GM23338 (cell line): ENCODE measurements at regions not wholly inside any gene's neighbourhood (a gene's known extent, or its start where the extent isn't known, plus 50 kb on each side); places are given as distances from the start of the nearest gene placed in this dataset.

Experiments used
- ATAC-seq: fragments of 200-7000 bp; cut with Tn5 transposase; 3 replicates; pipeline ENCODE4 v1.9.1; 2020
- DNase-seq: peaks from one replicate; pipeline ENCODE4 v3.0.0-alpha.2; 2015; ENCODE audit warnings: low spot score
- H2AFZ ChIP-seq: fragments of 200-600 bp; sonication (generic); 2 replicates; pipeline ENCODE4 v1.8.0; 2016; ENCODE audit warnings: antibody characterized with exemption, mild to moderate bottlenecking, moderate library complexity
- H3F3A ChIP-seq: fragments of 200-600 bp; sonication (generic); replicated peaks from 2 replicates; pipeline ENCODE4 v1.8.0; 2017; ENCODE audit warnings: antibody characterized with exemption, mixed run types, low read depth
- H3K27ac ChIP-seq: fragments of 200-600 bp; sonication (generic); 2 replicates; pipeline ENCODE4 v1.6.1; 2016; ENCODE audit warnings: low read depth
- H3K27me3 ChIP-seq: fragments of 200-600 bp; sonication (generic); 2 replicates; pipeline ENCODE4 v1.8.0; 2016; ENCODE audit warnings: mild to moderate bottlenecking, mixed run types, moderate library complexity; ENCODE audit not compliant: insufficient read depth
- H3K36me3 ChIP-seq: fragments of 200-600 bp; sonication (generic); 2 replicates; pipeline ENCODE4 v1.8.0; 2016; ENCODE audit warnings: mild to moderate bottlenecking; ENCODE audit not compliant: insufficient read depth
- H3K4me1 ChIP-seq: fragments of 200-600 bp; sonication (generic); 2 replicates; pipeline ENCODE4 v1.8.0; 2016; ENCODE audit warnings: mild to moderate bottlenecking, moderate library complexity; ENCODE audit not compliant: insufficient read depth
- H3K4me2 ChIP-seq: fragments of 200-600 bp; sonication (generic); 2 replicates; pipeline ENCODE4 v1.7.1; 2017; ENCODE audit warnings: mixed run types
- H3K4me3 ChIP-seq: fragments of 200-600 bp; sonication (generic); 2 replicates; pipeline ENCODE4 v1.6.1; 2016; ENCODE audit warnings: mixed run types
- H3K79me2 ChIP-seq: fragments of 200-600 bp; sonication (generic); replicated peaks from 2 replicates; pipeline ENCODE4 v1.8.0; 2017; ENCODE audit warnings: mild to moderate bottlenecking; ENCODE audit not compliant: insufficient read depth
- H3K9me2 ChIP-seq: fragments of 200-600 bp; sonication (generic); 2 replicates; pipeline ENCODE4 v1.8.0; 2017; ENCODE audit not compliant: insufficient read depth
- H4K20me1 ChIP-seq: fragments of 200-600 bp; sonication (generic); replicated peaks from 2 replicates; pipeline ENCODE4 v1.8.0; 2017; ENCODE audit warnings: mild to moderate bottlenecking; ENCODE audit not compliant: insufficient read depth
- H3K27ac Mint-ChIP-seq: 2 replicates; pipeline ENCODE4 v1.8.0; 2020; ENCODE audit warnings: inconsistent platforms, mild to moderate bottlenecking, moderate library complexity, mixed read lengths
- H3K27me3 Mint-ChIP-seq: 3 replicates; pipeline ENCODE4 v1.8.0; 2022; ENCODE audit warnings: low read depth, mild to moderate bottlenecking, moderate library complexity, mixed read lengths, inconsistent platforms; ENCODE audit not compliant: insufficient read depth, poor library complexity
- H3K36me3 Mint-ChIP-seq: 3 replicates; pipeline ENCODE4 v1.8.0; 2021; ENCODE audit warnings: low read depth, mild to moderate bottlenecking, inconsistent platforms, moderate library complexity, mixed read lengths
- H3K4me1 Mint-ChIP-seq: 3 replicates; pipeline ENCODE4 v1.8.0; 2020; ENCODE audit warnings: mild to moderate bottlenecking, inconsistent platforms, mixed read lengths
- H3K4me3 Mint-ChIP-seq: 3 replicates; pipeline ENCODE4 v1.8.0; 2021; ENCODE audit warnings: moderate library complexity, mild to moderate bottlenecking, inconsistent platforms, mixed read lengths
- H3K9me3 Mint-ChIP-seq: 3 replicates; pipeline ENCODE4 v1.8.0; 2020; ENCODE audit warnings: moderate library complexity, mild to moderate bottlenecking, inconsistent platforms, mixed read lengths
- TF ChIP-seq, protein P1 (sequence below): IDR thresholded peaks from one replicate; pipeline ENCODE4 v1.6.1; 2018; ENCODE audit warnings: antibody characterized with exemption; ENCODE audit not compliant: unreplicated experiment
- TF ChIP-seq, protein P2 (sequence below), 2 experiments: fragments of 200-600 bp in 1 of 2; sonication (generic) in 1 of 2; conservative IDR thresholded peaks; 2 replicates each; pipeline versions ENCODE4 v1.5.1 to v1.6.1; 2016 to 2017; ENCODE audit warnings: antibody characterized with exemption in 2 of 2, low read depth in 2 of 2, mild to moderate bottlenecking in 2 of 2, moderate library complexity in 1 of 2
- TF ChIP-seq, protein P3 (sequence below): fragments of 250-450 bp; sonication (Bioruptor Pico); IDR thresholded peaks from 2 replicates; pipeline ENCODE4 v1.5.0; 2020; ENCODE audit warnings: mild to moderate bottlenecking, moderate library complexity

DNA sequence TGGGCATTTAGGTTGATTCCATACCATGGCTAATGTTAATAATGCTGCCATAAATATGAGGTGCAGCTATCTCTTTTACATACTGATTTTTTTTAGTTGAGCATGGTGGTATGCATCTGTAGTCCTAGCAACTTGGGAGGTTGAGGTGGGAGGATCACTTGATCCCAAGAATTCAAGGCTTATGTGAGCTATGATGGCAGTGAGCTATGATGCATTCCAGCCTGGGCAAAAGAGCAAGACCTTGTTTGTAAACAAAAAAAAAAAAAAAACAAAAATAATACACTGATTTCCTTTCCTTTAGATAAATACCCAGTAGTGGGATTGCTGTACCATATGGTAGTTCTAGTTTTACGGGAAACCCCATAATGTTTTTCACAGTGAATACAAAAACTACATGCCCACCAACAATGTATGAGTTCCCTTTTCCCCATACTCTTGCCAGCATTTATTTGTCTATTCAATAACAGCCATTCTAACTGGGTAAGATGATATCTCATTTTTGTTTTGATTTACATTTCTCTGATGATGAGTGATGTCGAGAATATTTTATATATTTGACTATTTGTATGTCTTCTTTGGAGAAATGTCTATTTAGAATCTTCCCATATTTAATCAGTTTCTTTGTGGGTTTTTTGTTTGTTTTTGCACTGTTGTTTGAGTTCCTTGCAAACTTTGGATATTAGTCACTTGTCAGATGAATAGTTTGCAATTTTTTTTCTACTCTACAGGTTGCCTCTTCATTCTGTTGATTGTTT, 281.0 kb upstream of the KYNU start:
- Histone ChIP-seq H2AFZ (no peak overlapping the region), H4K20me1 (no peaks in the 10 kb centered on the region), H3K27ac (no peak overlapping the region), H3K4me1 (no peaks in the 10 kb centered on the region), H3K36me3 (no peaks in the 10 kb centered on the region), H3K79me2 (no peaks in the 10 kb centered on the region), H3K4me3 (no peak overlapping the region), H3K9me2 (0 out of 2 replicates have a peak, but pooled peaks cover 4% of the 10 kb centered on the region), H3F3A (no peaks in the 10 kb centered on the region), H3K27me3 (no peaks in the 10 kb centered on the region), H3K4me2 (no peak overlapping the region)
- ATAC-seq (no peak), DNase-seq (no peak)
- Mint-ChIP-seq H3K27ac (no peak overlapping the region), H3K9me3 (no peaks in the 10 kb centered on the region), H3K36me3 (no peaks in the 10 kb centered on the region), H3K4me1 (no peaks in the 10 kb centered on the region), H3K27me3 (no peaks in the 10 kb centered on the region), H3K4me3 (no peak overlapping the region)
- TF ChIP-seq, protein P1, sequence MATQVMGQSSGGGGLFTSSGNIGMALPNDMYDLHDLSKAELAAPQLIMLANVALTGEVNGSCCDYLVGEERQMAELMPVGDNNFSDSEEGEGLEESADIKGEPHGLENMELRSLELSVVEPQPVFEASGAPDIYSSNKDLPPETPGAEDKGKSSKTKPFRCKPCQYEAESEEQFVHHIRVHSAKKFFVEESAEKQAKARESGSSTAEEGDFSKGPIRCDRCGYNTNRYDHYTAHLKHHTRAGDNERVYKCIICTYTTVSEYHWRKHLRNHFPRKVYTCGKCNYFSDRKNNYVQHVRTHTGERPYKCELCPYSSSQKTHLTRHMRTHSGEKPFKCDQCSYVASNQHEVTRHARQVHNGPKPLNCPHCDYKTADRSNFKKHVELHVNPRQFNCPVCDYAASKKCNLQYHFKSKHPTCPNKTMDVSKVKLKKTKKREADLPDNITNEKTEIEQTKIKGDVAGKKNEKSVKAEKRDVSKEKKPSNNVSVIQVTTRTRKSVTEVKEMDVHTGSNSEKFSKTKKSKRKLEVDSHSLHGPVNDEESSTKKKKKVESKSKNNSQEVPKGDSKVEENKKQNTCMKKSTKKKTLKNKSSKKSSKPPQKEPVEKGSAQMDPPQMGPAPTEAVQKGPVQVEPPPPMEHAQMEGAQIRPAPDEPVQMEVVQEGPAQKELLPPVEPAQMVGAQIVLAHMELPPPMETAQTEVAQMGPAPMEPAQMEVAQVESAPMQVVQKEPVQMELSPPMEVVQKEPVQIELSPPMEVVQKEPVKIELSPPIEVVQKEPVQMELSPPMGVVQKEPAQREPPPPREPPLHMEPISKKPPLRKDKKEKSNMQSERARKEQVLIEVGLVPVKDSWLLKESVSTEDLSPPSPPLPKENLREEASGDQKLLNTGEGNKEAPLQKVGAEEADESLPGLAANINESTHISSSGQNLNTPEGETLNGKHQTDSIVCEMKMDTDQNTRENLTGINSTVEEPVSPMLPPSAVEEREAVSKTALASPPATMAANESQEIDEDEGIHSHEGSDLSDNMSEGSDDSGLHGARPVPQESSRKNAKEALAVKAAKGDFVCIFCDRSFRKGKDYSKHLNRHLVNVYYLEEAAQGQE = no peak
- TF ChIP-seq, protein P2, sequence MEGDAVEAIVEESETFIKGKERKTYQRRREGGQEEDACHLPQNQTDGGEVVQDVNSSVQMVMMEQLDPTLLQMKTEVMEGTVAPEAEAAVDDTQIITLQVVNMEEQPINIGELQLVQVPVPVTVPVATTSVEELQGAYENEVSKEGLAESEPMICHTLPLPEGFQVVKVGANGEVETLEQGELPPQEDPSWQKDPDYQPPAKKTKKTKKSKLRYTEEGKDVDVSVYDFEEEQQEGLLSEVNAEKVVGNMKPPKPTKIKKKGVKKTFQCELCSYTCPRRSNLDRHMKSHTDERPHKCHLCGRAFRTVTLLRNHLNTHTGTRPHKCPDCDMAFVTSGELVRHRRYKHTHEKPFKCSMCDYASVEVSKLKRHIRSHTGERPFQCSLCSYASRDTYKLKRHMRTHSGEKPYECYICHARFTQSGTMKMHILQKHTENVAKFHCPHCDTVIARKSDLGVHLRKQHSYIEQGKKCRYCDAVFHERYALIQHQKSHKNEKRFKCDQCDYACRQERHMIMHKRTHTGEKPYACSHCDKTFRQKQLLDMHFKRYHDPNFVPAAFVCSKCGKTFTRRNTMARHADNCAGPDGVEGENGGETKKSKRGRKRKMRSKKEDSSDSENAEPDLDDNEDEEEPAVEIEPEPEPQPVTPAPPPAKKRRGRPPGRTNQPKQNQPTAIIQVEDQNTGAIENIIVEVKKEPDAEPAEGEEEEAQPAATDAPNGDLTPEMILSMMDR (conservative IDR thresholded peaks at IDR 0.05; ENCODE audit: low read depth in 2 of 2) = no peak
- TF ChIP-seq, protein P3, sequence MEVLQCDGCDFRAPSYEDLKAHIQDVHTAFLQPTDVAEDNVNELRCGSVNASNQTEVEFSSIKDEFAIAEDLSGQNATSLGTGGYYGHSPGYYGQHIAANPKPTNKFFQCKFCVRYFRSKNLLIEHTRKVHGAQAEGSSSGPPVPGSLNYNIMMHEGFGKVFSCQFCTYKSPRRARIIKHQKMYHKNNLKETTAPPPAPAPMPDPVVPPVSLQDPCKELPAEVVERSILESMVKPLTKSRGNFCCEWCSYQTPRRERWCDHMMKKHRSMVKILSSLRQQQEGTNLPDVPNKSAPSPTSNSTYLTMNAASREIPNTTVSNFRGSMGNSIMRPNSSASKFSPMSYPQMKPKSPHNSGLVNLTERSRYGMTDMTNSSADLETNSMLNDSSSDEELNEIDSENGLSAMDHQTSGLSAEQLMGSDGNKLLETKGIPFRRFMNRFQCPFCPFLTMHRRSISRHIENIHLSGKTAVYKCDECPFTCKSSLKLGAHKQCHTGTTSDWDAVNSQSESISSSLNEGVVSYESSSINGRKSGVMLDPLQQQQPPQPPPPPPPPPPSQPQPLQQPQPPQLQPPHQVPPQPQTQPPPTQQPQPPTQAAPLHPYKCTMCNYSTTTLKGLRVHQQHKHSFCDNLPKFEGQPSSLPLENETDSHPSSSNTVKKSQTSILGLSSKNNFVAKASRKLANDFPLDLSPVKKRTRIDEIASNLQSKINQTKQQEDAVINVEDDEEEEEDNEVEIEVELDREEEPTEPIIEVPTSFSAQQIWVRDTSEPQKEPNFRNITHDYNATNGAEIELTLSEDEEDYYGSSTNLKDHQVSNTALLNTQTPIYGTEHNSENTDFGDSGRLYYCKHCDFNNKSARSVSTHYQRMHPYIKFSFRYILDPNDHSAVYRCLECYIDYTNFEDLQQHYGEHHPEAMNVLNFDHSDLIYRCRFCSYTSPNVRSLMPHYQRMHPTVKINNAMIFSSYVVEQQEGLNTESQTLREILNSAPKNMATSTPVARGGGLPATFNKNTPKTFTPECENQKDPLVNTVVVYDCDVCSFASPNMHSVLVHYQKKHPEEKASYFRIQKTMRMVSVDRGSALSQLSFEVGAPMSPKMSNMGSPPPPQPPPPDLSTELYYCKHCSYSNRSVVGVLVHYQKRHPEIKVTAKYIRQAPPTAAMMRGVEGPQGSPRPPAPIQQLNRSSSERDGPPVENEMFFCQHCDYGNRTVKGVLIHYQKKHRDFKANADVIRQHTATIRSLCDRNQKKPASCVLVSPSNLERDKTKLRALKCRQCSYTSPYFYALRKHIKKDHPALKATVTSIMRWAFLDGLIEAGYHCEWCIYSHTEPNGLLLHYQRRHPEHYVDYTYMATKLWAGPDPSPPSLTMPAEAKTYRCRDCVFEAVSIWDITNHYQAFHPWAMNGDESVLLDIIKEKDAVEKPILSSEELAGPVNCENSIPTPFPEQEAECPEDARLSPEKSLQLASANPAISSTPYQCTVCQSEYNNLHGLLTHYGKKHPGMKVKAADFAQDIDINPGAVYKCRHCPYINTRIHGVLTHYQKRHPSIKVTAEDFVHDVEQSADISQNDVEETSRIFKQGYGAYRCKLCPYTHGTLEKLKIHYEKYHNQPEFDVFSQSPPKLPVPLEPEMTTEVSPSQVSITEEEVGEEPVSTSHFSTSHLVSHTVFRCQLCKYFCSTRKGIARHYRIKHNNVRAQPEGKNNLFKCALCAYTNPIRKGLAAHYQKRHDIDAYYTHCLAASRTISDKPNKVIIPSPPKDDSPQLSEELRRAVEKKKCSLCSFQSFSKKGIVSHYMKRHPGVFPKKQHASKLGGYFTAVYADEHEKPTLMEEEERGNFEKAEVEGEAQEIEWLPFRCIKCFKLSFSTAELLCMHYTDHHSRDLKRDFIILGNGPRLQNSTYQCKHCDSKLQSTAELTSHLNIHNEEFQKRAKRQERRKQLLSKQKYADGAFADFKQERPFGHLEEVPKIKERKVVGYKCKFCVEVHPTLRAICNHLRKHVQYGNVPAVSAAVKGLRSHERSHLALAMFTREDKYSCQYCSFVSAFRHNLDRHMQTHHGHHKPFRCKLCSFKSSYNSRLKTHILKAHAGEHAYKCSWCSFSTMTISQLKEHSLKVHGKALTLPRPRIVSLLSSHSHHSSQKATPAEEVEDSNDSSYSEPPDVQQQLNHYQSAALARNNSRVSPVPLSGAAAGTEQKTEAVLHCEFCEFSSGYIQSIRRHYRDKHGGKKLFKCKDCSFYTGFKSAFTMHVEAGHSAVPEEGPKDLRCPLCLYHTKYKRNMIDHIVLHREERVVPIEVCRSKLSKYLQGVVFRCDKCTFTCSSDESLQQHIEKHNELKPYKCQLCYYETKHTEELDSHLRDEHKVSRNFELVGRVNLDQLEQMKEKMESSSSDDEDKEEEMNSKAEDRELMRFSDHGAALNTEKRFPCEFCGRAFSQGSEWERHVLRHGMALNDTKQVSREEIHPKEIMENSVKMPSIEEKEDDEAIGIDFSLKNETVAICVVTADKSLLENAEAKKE (CRISPR knock-in tag) = no peak
